Thyroid gland (tissue), 4 donors: ENCODE measurements at regions not wholly inside any gene's neighbourhood (a gene's known extent, or its start where the extent isn't known, plus 50 kb on each side); places are given as distances from the start of the nearest gene placed in this dataset.
"Not testable (repeated sequence)": the region's sequence is repeated elsewhere in the genome, so short reads cannot be mapped to it uniquely, and the experiment has no call there.

Experiments used
- DNase-seq, 2 donors: peaks; one replicate each; pipeline ENCODE4 v3.0.0-alpha.2; 2019
- H3K27ac ChIP-seq, 3 donors: fragments of 200-600 bp; sonication (generic); 1 replicate in 2 of 3; 2 replicates in 1 of 3; pipeline ENCODE4 v1.5.1; 2016 to 2019; ENCODE audit warnings: mild to moderate bottlenecking in 1 of 3, moderate library complexity in 1 of 3
- H3K27me3 ChIP-seq: fragments of 200-600 bp; sonication (generic); one replicate; pipeline ENCODE4 v1.5.1; 2019
- H3K36me3 ChIP-seq, 2 donors: fragments of 200-600 bp; sonication (generic); one replicate each; pipeline ENCODE4 v1.5.1; 2016 to 2019
- H3K4me1 ChIP-seq, 2 donors: fragments of 200-600 bp; sonication (generic); one replicate each; pipeline ENCODE4 v1.5.1; 2017 to 2019
- H3K4me3 ChIP-seq, 3 donors: fragments of 200-600 bp; sonication (generic); replicated peaks in 1 of 3; 1 replicate in 2 of 3; 2 replicates in 1 of 3; pipeline ENCODE4 v1.5.1; 2016; ENCODE audit warnings: mild to moderate bottlenecking in 1 of 3
- H3K9me3 ChIP-seq: fragments of 200-600 bp; sonication (generic); one replicate; pipeline ENCODE4 v1.5.1; 2017
- CTCF ChIP-seq, 6 experiments: fragments of 200-600 bp in 3 of 6; fragments of 450-650 bp in 3 of 6; sonication (generic) in 3 of 6; IDR thresholded peaks; one replicate each; pipeline ENCODE4 v1.5.1; 2016 to 2019; ENCODE audit warnings: antibody characterized with exemption in 6 of 6, mild to moderate bottlenecking in 2 of 6, inconsistent platforms in 1 of 6, moderate library complexity in 1 of 6
- POLR2A ChIP-seq, 2 donors: fragments of 450-650 bp; IDR thresholded peaks; one replicate each; pipeline ENCODE4 v1.6.1; 2017; ENCODE audit warnings: antibody characterized with exemption in 2 of 2, mild to moderate bottlenecking in 2 of 2, moderate library complexity in 1 of 2
- WGBS, 2 donors: methylation state at CpG; one replicate each; pipeline ENCODE4 v1.1.5; 2017; 5-methylcytosine and 5-hydroxymethylcytosine counted together
- intact Hi-C: fragments of 100-400 bp; cut with DNase I; formaldehyde crosslinking; loops from one replicate; pipeline ENCODE4 v1.15.1; 2023

- intact Hi-C loops: no loop called here
- DNase-seq: no peak
- Histone ChIP-seq H3K4me3 (no peak overlapping the region), H3K27me3 (no peaks in the 10 kb centered on the region), H3K27ac (no peak overlapping the region), H3K9me3 (no peaks in the 10 kb centered on the region), H3K4me1 (no peaks in the 10 kb centered on the region), H3K36me3 (no peaks in the 10 kb centered on the region)
- WGBS, 2 donors: 97% methylated on average over 13 to 28 of the region's 40 CpGs
- TF ChIP-seq CTCF (IDR thresholded peaks at IDR 0.05) (no peak), POLR2A (IDR thresholded peaks at IDR 0.05) (no peak)
These were observed 173.7 kb upstream of the FIGN start for GRCh38 chr2:163909411-163910080.

- Histone ChIP-seq H3K4me3 (no peak overlapping the region), H3K27ac (no peak overlapping the region), H3K36me3 (no peaks in the 10 kb centered on the region), H3K27me3 (no peaks in the 10 kb centered on the region), H3K4me1 (no peaks in the 10 kb centered on the region), H3K9me3 (no peaks in the 10 kb centered on the region)
- intact Hi-C loops: no loop called here
- WGBS, 2 donors: 88 to 93% methylated on average over 1 of the region's 1 CpG
- no peak for DNase-seq
- TF ChIP-seq POLR2A (IDR thresholded peaks at IDR 0.05): no peak
- TF ChIP-seq CTCF (IDR thresholded peaks at IDR 0.05): no peak
These were observed 170.6 kb upstream of the FIGN start for GRCh38 chr2:163906410-163906809.

GRCh38 chr2:163897799-163898198 is 162.0 kb upstream of the FIGN start:
- WGBS, 2 donors: 60 to 95% methylated on average over 2 of the region's 2 CpGs
- intact Hi-C loops: no loop called here
- no peaks in the 10 kb centered on the region for H3K9me3 ChIP-seq
- DNase-seq: no peak
- no peaks in the 10 kb centered on the region for H3K36me3 ChIP-seq
- no peak overlapping the region for H3K27ac ChIP-seq
- H3K27me3 ChIP-seq: no peaks in the 10 kb centered on the region
- TF ChIP-seq CTCF (IDR thresholded peaks at IDR 0.05) (no peak), POLR2A (IDR thresholded peaks at IDR 0.05) (no peak)
- no peak overlapping the region for H3K4me3 ChIP-seq
- no peaks in the 10 kb centered on the region for H3K4me1 ChIP-seq

GRCh38 chr2:163893444-163893843 is 157.6 kb upstream of the FIGN start:
- WGBS, 2 donors: 0% methylated on average over 1 of the region's 1 CpG
- H3K9me3 ChIP-seq, H3K27ac ChIP-seq, H3K36me3 ChIP-seq, H3K27me3 ChIP-seq, H3K4me3 ChIP-seq, H3K4me1 ChIP-seq, DNase-seq, intact Hi-C loops: not testable (repeated sequence)

GRCh38 chr2:163888591-163888990 is 152.8 kb upstream of the FIGN start:
- no peak overlapping the region for H3K4me3 ChIP-seq
- no peaks in the 10 kb centered on the region for H3K4me1 ChIP-seq
- H3K27me3 ChIP-seq: no peaks in the 10 kb centered on the region
- H3K36me3 ChIP-seq: no peaks in the 10 kb centered on the region
- H3K9me3 ChIP-seq: no peaks in the 10 kb centered on the region
- WGBS, 2 donors: 90 to 95% methylated on average over 4 of the region's 4 CpGs
- DNase-seq: no peak
- no peak for TF ChIP-seq POLR2A (IDR thresholded peaks at IDR 0.05)
- no peak for TF ChIP-seq CTCF (IDR thresholded peaks at IDR 0.05)
- no peak overlapping the region for H3K27ac ChIP-seq
- intact Hi-C loops: no loop called here

- H3K27me3 ChIP-seq: no peaks in the 10 kb centered on the region
- H3K27ac ChIP-seq: no peak overlapping the region
- H3K9me3 ChIP-seq: no peaks in the 10 kb centered on the region
- no peaks in the 10 kb centered on the region for H3K4me1 ChIP-seq
- intact Hi-C loops: no loop called here
- no peak for TF ChIP-seq POLR2A (IDR thresholded peaks at IDR 0.05)
- peak in 2 of 6 experiments; percentile 19 to 48 for TF ChIP-seq CTCF (IDR thresholded peaks at IDR 0.05)
- no peak for DNase-seq
- H3K36me3 ChIP-seq: no peaks in the 10 kb centered on the region
- H3K4me3 ChIP-seq: no peak overlapping the region
These were observed 151.4 kb upstream of the FIGN start for GRCh38 chr2:163887182-163887581.
